ENCODE measurements at regions not wholly inside any gene's neighbourhood (a gene's known extent, or its start where the extent isn't known, plus 50 kb on each side); places are given as distances from the start of the nearest gene placed in this dataset.

GRCh38 chr9:8172000-8172399, 372.4 kb upstream of the DMAC1 start:
- no peaks in the 10 kb centered on the region for H3K36me3 ChIP-seq (ENCODE audit: control insufficient read depth in 1 of 2, insufficient read depth in 2 of 2, low read length in 1 of 2)
- ATAC-seq (ENCODE audit: low FRiP score) (no peak), DNase-seq (no peak)
- H3K27ac ChIP-seq (ENCODE audit: low read depth in 1 of 2, low read length in 2 of 2): no peak overlapping the region
- 90 to 92% methylated on average over 2 of the region's 2 CpGs for WGBS, 2 donors
- peaks cover 0 to 6% of the 10 kb centered on the region in 2 donors for H3K4me1 ChIP-seq (ENCODE audit: control insufficient read depth in 1 of 2, insufficient read depth in 2 of 2, low read length in 2 of 2)
- intact Hi-C loops (cut with DNase I): no loop called here
- peaks cover 1% of the 10 kb centered on the region for H3K9me3 ChIP-seq (ENCODE audit: control insufficient read depth, low read length)
- no peaks in the 10 kb centered on the region for H3K27me3 ChIP-seq (ENCODE audit: control insufficient read depth in 1 of 2, insufficient read depth in 2 of 2, low read length in 1 of 2)
- H3K4me3 ChIP-seq (ENCODE audit: low read length in 2 of 2): no peak overlapping the region

DNA sequence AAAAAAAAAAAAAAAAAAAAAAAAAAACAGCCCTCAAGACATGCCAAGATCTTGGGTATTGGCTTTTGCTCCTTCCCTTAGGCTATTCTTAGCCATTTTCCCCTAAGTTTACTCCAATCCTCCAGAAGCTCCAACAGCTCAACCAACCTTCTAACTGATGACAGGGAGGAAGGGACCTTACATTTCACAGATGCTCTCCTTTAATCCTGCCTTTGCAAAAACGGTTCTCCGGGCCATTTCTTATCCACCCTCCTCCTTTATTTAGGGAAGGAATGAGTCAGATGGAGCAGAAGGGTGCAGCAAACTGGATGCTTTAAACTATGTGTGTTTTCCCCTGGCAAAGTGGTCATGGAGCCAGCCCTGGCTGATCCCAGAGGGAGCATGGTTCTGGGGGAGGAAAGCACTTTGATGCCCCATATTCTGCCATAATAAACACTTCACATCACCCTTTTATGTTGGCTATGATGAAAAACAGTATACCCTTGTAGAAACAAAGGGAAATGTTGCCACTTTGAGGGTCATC, 369.4 kb upstream of the DMAC1 start:
- Histone ChIP-seq H3K27ac (ENCODE audit: low read depth in 1 of 2, low read length in 2 of 2) (no peak overlapping the region), H3K4me3 (ENCODE audit: low read length in 2 of 2) (no peak overlapping the region), H3K4me1 (ENCODE audit: control insufficient read depth in 1 of 2, insufficient read depth in 2 of 2, low read length in 2 of 2) (peaks cover 3 to 6% of the 10 kb centered on the region in 2 donors), H3K27me3 (ENCODE audit: control insufficient read depth in 1 of 2, insufficient read depth in 2 of 2, low read length in 1 of 2) (no peaks in the 10 kb centered on the region), H3K9me3 (ENCODE audit: control insufficient read depth, low read length) (no peaks in the 10 kb centered on the region), H3K36me3 (ENCODE audit: control insufficient read depth in 1 of 2, insufficient read depth in 2 of 2, low read length in 1 of 2) (no peaks in the 10 kb centered on the region)
- DNase-seq (peak in 1 of 2 donors; percentile 51), ATAC-seq (ENCODE audit: low FRiP score) (peak; percentile 68)
- intact Hi-C loops (cut with DNase I): no loop called here
- WGBS, 2 donors: 5 to 6% methylated on average over 2 of the region's 2 CpGs

- ATAC-seq (ENCODE audit: low FRiP score): no peak
- H3K4me1 ChIP-seq (ENCODE audit: control insufficient read depth in 1 of 2, insufficient read depth in 2 of 2, low read length in 2 of 2): no peaks in the 10 kb centered on the region
- peaks cover 2% of the 10 kb centered on the region for H3K9me3 ChIP-seq (ENCODE audit: control insufficient read depth, low read length)
- H3K36me3 ChIP-seq (ENCODE audit: control insufficient read depth in 1 of 2, insufficient read depth in 2 of 2, low read length in 1 of 2): no peaks in the 10 kb centered on the region
- 71 to 74% methylated on average over 1 of the region's 1 CpG for WGBS, 2 donors
- no peak overlapping the region for H3K4me3 ChIP-seq (ENCODE audit: low read length in 2 of 2)
- DNase-seq: no peak
- intact Hi-C loops (cut with DNase I): no loop called here
- H3K27me3 ChIP-seq (ENCODE audit: control insufficient read depth in 1 of 2, insufficient read depth in 2 of 2, low read length in 1 of 2): no peaks in the 10 kb centered on the region
- H3K27ac ChIP-seq (ENCODE audit: low read depth in 1 of 2, low read length in 2 of 2): no peak overlapping the region
Measured at GRCh38 chr9:8160787-8161186, 361.2 kb upstream of the DMAC1 start.

GRCh38 chr9:8158574-8158973, 359.0 kb upstream of the DMAC1 start:
- H3K4me1 ChIP-seq (ENCODE audit: control insufficient read depth in 1 of 2, insufficient read depth in 2 of 2, low read length in 2 of 2): no peaks in the 10 kb centered on the region
- no peaks in the 10 kb centered on the region for H3K27me3 ChIP-seq (ENCODE audit: control insufficient read depth in 1 of 2, insufficient read depth in 2 of 2, low read length in 1 of 2)
- H3K36me3 ChIP-seq (ENCODE audit: control insufficient read depth in 1 of 2, insufficient read depth in 2 of 2, low read length in 1 of 2): no peaks in the 10 kb centered on the region
- no peak overlapping the region for H3K27ac ChIP-seq (ENCODE audit: low read depth in 1 of 2, low read length in 2 of 2)
- peaks cover 2% of the 10 kb centered on the region for H3K9me3 ChIP-seq (ENCODE audit: control insufficient read depth, low read length)
- no peak overlapping the region for H3K4me3 ChIP-seq (ENCODE audit: low read length in 2 of 2)
- WGBS, 2 donors: 80 to 85% methylated on average over 2 of the region's 2 CpGs
- intact Hi-C loops (cut with DNase I): no loop called here
- DNase-seq: no peak
- no peak for ATAC-seq (ENCODE audit: low FRiP score)

GRCh38 chr9:8157683-8158324, 358.2 kb upstream of the DMAC1 start:
- WGBS, 2 donors: 97 to 98% methylated on average over 3 of the region's 3 CpGs

DNA sequence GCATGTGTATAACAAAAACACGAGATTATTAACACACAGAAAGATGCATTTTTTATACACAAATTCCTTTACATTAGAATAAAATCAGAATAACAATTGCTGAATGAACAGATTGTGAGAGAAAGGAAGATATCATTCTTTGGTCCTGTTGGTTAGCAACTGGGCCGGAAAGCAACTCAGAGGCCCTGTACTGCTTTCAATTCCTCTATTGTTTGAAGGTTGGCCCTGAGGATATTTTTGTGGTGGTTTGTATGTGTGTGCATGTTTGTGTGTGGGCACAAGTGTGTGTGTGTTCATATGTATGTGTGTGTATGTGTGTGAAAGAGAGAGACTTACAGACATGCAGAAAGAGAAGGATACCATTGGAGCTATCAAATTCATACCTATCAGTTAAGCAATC, 356.8 kb upstream of the DMAC1 start:
- H3K27ac ChIP-seq (ENCODE audit: low read depth in 1 of 2, low read length in 2 of 2): no peak overlapping the region
- no peaks in the 10 kb centered on the region for H3K4me1 ChIP-seq (ENCODE audit: control insufficient read depth in 1 of 2, insufficient read depth in 2 of 2, low read length in 2 of 2)
- ATAC-seq (ENCODE audit: low FRiP score): no peak
- 83 to 90% methylated on average over 2 of the region's 2 CpGs for WGBS, 2 donors
- no peaks in the 10 kb centered on the region for H3K27me3 ChIP-seq (ENCODE audit: control insufficient read depth in 1 of 2, insufficient read depth in 2 of 2, low read length in 1 of 2)
- no peak for DNase-seq
- intact Hi-C loops (cut with DNase I): no loop called here
- H3K4me3 ChIP-seq (ENCODE audit: low read length in 2 of 2): no peak overlapping the region
- H3K36me3 ChIP-seq (ENCODE audit: control insufficient read depth in 1 of 2, insufficient read depth in 2 of 2, low read length in 1 of 2): no peaks in the 10 kb centered on the region
- H3K9me3 ChIP-seq (ENCODE audit: control insufficient read depth, low read length): no peaks in the 10 kb centered on the region

More at GRCh38 chr9:8157683-8158324, 358.2 kb upstream of the DMAC1 start:
- H3K27ac ChIP-seq (ENCODE audit: low read depth in 1 of 2, low read length in 2 of 2): no peak overlapping the region
- no peak overlapping the region for H3K4me3 ChIP-seq (ENCODE audit: low read length in 2 of 2)
- H3K4me1 ChIP-seq (ENCODE audit: control insufficient read depth in 1 of 2, insufficient read depth in 2 of 2, low read length in 2 of 2): no peaks in the 10 kb centered on the region
- intact Hi-C loops (cut with DNase I): no loop called here
- no peaks in the 10 kb centered on the region for H3K9me3 ChIP-seq (ENCODE audit: control insufficient read depth, low read length)
- H3K27me3 ChIP-seq (ENCODE audit: control insufficient read depth in 1 of 2, insufficient read depth in 2 of 2, low read length in 1 of 2): no peaks in the 10 kb centered on the region
- DNase-seq (no peak), ATAC-seq (ENCODE audit: low FRiP score) (no peak)
- H3K36me3 ChIP-seq (ENCODE audit: control insufficient read depth in 1 of 2, insufficient read depth in 2 of 2, low read length in 1 of 2): no peaks in the 10 kb centered on the region

DNA sequence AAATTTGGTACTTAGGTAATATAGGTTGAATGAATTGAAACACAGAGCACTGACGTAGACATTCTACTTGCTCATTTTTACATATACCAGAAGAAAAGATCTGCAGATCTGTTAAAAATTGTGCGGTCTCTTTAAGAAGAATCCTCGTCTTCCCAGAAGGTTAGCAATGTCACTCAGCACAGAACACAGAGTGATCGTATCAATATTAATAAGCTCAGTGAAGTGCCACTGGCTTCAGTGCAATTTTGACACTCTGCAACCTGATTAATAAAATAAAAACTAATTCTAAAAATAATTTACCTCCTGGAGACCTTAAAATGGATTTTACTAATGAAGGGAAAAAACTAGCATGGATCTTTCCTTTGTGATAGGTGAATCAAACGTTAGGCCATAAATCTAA, 356.1 kb upstream of the DMAC1 start:
- Histone ChIP-seq H3K27ac (ENCODE audit: low read depth in 1 of 2, low read length in 2 of 2) (no peak overlapping the region), H3K27me3 (ENCODE audit: control insufficient read depth in 1 of 2, insufficient read depth in 2 of 2, low read length in 1 of 2) (no peaks in the 10 kb centered on the region), H3K4me1 (ENCODE audit: control insufficient read depth in 1 of 2, insufficient read depth in 2 of 2, low read length in 2 of 2) (no peaks in the 10 kb centered on the region), H3K4me3 (ENCODE audit: low read length in 2 of 2) (no peak overlapping the region), H3K36me3 (ENCODE audit: control insufficient read depth in 1 of 2, insufficient read depth in 2 of 2, low read length in 1 of 2) (no peaks in the 10 kb centered on the region), H3K9me3 (ENCODE audit: control insufficient read depth, low read length) (no peaks in the 10 kb centered on the region)
- no peak for ATAC-seq (ENCODE audit: low FRiP score)
- no peak for DNase-seq
- intact Hi-C loops (cut with DNase I): no loop called here
- WGBS, 2 donors: 95 to 97% methylated on average over 5 of the region's 5 CpGs

GRCh38 chr9:8143677-8144076, 344.1 kb upstream of the DMAC1 start:
- Histone ChIP-seq H3K27me3 (ENCODE audit: control insufficient read depth in 1 of 2, insufficient read depth in 2 of 2, low read length in 1 of 2) (no peaks in the 10 kb centered on the region), H3K9me3 (ENCODE audit: control insufficient read depth, low read length) (no peaks in the 10 kb centered on the region), H3K4me1 (ENCODE audit: control insufficient read depth in 1 of 2, insufficient read depth in 2 of 2, low read length in 2 of 2) (no peaks in the 10 kb centered on the region), H3K4me3 (ENCODE audit: low read length in 2 of 2) (no peak overlapping the region), H3K36me3 (ENCODE audit: control insufficient read depth in 1 of 2, insufficient read depth in 2 of 2, low read length in 1 of 2) (no peaks in the 10 kb centered on the region), H3K27ac (ENCODE audit: low read depth in 1 of 2, low read length in 2 of 2) (no peak overlapping the region)
- WGBS, 2 donors: 97 to 99% methylated on average over 3 of the region's 3 CpGs
- intact Hi-C loops (cut with DNase I): no loop called here
- no peak for ATAC-seq (ENCODE audit: low FRiP score)
- DNase-seq: no peak

DNA sequence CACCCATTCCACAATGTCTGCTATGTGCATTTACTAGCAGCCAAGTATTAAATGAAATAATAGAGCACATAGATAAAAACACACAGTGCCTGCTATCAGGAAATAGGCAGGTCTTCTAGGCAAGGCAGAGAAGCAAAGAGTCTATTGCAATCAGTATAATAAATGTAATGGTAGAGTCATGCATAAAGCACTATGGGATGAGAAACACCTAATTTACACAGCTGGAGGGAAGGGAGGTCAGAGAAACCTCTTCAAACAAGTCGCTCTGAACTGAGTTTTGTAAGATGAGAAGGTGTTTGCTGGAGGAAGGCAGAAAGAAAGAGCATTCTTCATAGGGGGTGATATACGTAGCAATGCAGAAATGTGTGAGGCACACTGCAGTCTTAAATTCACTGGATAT, 341.0 kb upstream of the DMAC1 start:
- H3K4me1 ChIP-seq (ENCODE audit: control insufficient read depth in 1 of 2, insufficient read depth in 2 of 2, low read length in 2 of 2): no peaks in the 10 kb centered on the region
- H3K36me3 ChIP-seq (ENCODE audit: control insufficient read depth in 1 of 2, insufficient read depth in 2 of 2, low read length in 1 of 2): no peaks in the 10 kb centered on the region
- intact Hi-C loops (cut with DNase I): no loop called here
- no peak overlapping the region for H3K27ac ChIP-seq (ENCODE audit: low read depth in 1 of 2, low read length in 2 of 2)
- DNase-seq (no peak), ATAC-seq (ENCODE audit: low FRiP score) (no peak)
- 48 to 50% methylated on average over 2 of the region's 2 CpGs for WGBS, 2 donors
- peaks cover 1% of the 10 kb centered on the region for H3K9me3 ChIP-seq (ENCODE audit: control insufficient read depth, low read length)
- H3K27me3 ChIP-seq (ENCODE audit: control insufficient read depth in 1 of 2, insufficient read depth in 2 of 2, low read length in 1 of 2): no peaks in the 10 kb centered on the region
- no peak overlapping the region for H3K4me3 ChIP-seq (ENCODE audit: low read length in 2 of 2)
